OCI-LY7 (cell line): ENCODE measurements at regions not wholly inside any gene's neighbourhood (a gene's known extent, or its start where the extent isn't known, plus 50 kb on each side); places are given as distances from the start of the nearest gene placed in this dataset.
"Not testable (repeated sequence)": the region's sequence is repeated elsewhere in the genome, so short reads cannot be mapped to it uniquely, and the experiment has no call there.

ENCODE experiments used
- CTCF ChIP-seq: fragments of 200-600 bp; sonication (generic); conservative IDR thresholded peaks from 2 replicates; pipeline ENCODE4 v1.5.1; 2014; ENCODE audit warnings: mild to moderate bottlenecking, antibody characterized with exemption, low read length, moderate library complexity, mixed read lengths
- EZH2phosphoT487 ChIP-seq: fragments of 200-600 bp; sonication (generic); IDR thresholded peaks from 2 replicates; pipeline ENCODE4 v1.6.1; 2018; ENCODE audit warnings: low read depth, borderline replicate concordance, mild to moderate bottlenecking, mixed run types, antibody characterized with exemption, low read length, moderate library complexity, mixed read lengths

GRCh38 chr5:20276-20675 lies 71.7 kb upstream of the PLEKHG4B start:
- not testable (repeated sequence) for TF ChIP-seq CTCF, EZH2phosphoT487
